ENCODE measurements at regions not wholly inside any gene's neighbourhood (a gene's known extent, or its start where the extent isn't known, plus 50 kb on each side); places are given as distances from the start of the nearest gene placed in this dataset.
A peak's percentile ranks its signal among the peaks of the same experiment; 100 is the strongest.

- CTCF ChIA-PET (ENCODE audit: low intra/inter-chr PET ratio, low total read pairs) = no interaction called here
- H3K27ac ChIP-seq (ENCODE audit: extremely low read length, insufficient read depth, low read length) = no peak overlapping the region
- no peaks in the 10 kb centered on the region for H4K20me1 ChIP-seq (ENCODE audit: insufficient read depth, low read length)
- no peaks in the 10 kb centered on the region for H3K9me3 ChIP-seq (ENCODE audit: low read length)
- DNase-seq (ENCODE audit: low spot score) (no peak), FAIRE-seq (no peak), ATAC-seq (no peak)
- in situ Hi-C loops (cut with HindIII; ENCODE audit: extremely low pct_ligation_motif_present, low pct_unique_long_range_greater_than_20kb) = loop anchor here (25.0 kb wide), 2 partner anchors 801 to 951 kb away; partner anchors contain the start of gene MEIS1
- peaks cover 5% of the 10 kb centered on the region; the same call in 1 of the 2 replicates for H3K4me1 ChIP-seq (ENCODE audit: insufficient read depth, low read length)
- no peak overlapping the region for H3K4me3 ChIP-seq (replicated peaks in 1 of 3; ENCODE audit: insufficient read depth in 1 of 3, low read depth in 2 of 3, low read length in 3 of 3)
- BruUV-seq (replicated peaks) = no TSS peak
- TF ChIP-seq ATAD3A (CRISPR knock-in tag; IDR thresholded peaks at IDR 0.05) = no peak
- 0 out of 2 replicates have a peak, but pooled peaks have one; percentile 8 for TF ChIP-seq NFE2L2 (IDR thresholded peaks at IDR 0.05; ENCODE audit: low read length)
- 1% methylated on average over 2 of the region's 2 CpGs for WGBS (ENCODE audit: low lambda C conversion rate)
- H3K36me3 ChIP-seq (replicated peaks in 1 of 2; ENCODE audit: control insufficient read depth in 1 of 2, insufficient read depth in 2 of 2, low read length in 2 of 2) = no peaks in the 10 kb centered on the region
- POLR2A ChIA-PET = no interaction called here
- no peak overlapping the region for H2AFZ ChIP-seq (ENCODE audit: low read length)
- no peaks in the 10 kb centered on the region for H3K79me2 ChIP-seq (ENCODE audit: insufficient read depth, low read length)
- H3K9ac ChIP-seq (ENCODE audit: insufficient read depth, low read depth, low read length) = no peak overlapping the region
- H3K27me3 ChIP-seq (ENCODE audit: control insufficient read depth in 1 of 2, insufficient read depth in 2 of 2, low read length in 2 of 2) = peaks cover 0 to 16% of the 10 kb centered on the region in 2 experiments; a peak in 2 of 5 replicates
- H3K4me2 ChIP-seq (ENCODE audit: low read depth, low read length) = no peak overlapping the region
- intact Hi-C loops (cut with micrococcal nuclease; ENCODE audit: unreplicated experiment) = no loop called here
These were observed 203.6 kb upstream of the SPRED2 start for GRCh38 chr2:65636024-65636423.

GRCh38 chr2:65634304-65634703 is 201.9 kb upstream of the SPRED2 start:
- in situ Hi-C loops (cut with HindIII; ENCODE audit: extremely low pct_ligation_motif_present, low pct_unique_long_range_greater_than_20kb) = loop anchor here (25.0 kb wide), 2 partner anchors 803 to 953 kb away; partner anchors contain the start of gene MEIS1
- TF ChIP-seq ZNF598 (CRISPR knock-in tag; IDR thresholded peaks at IDR 0.05; ENCODE audit: borderline replicate concordance) (no peak), CCDC6 (CRISPR knock-in tag; IDR thresholded peaks at IDR 0.05) (no peak), ZNF709 (CRISPR knock-in tag; IDR thresholded peaks at IDR 0.05) (no peak), TP53 (CRISPR knock-in tag; conservative IDR thresholded peaks at IDR 0.05) (no peak), ZNF563 (CRISPR knock-in tag; IDR thresholded peaks at IDR 0.05) (no peak), ATF3 (CRISPR knock-in tag; IDR thresholded peaks at IDR 0.05) (no peak)
- CTCF ChIA-PET (ENCODE audit: low intra/inter-chr PET ratio, low total read pairs) = no interaction called here

More at GRCh38 chr2:65634304-65634703, 201.9 kb upstream of the SPRED2 start:
- no peak for FAIRE-seq
- POLR2A ChIA-PET = no interaction called here
- intact Hi-C loops (cut with micrococcal nuclease; ENCODE audit: unreplicated experiment) = no loop called here
- Histone ChIP-seq H3K4me3 (replicated peaks in 1 of 3; ENCODE audit: insufficient read depth in 1 of 3, low read depth in 2 of 3, low read length in 3 of 3) (no peak overlapping the region), H3K27me3 (ENCODE audit: control insufficient read depth in 1 of 2, insufficient read depth in 2 of 2, low read length in 2 of 2) (peaks cover 0 to 11% of the 10 kb centered on the region in 2 experiments; a peak in 2 of 5 replicates), H3K79me2 (ENCODE audit: insufficient read depth, low read length) (no peaks in the 10 kb centered on the region), H4K20me1 (ENCODE audit: insufficient read depth, low read length) (no peaks in the 10 kb centered on the region), H3K4me2 (ENCODE audit: low read depth, low read length) (no peak overlapping the region), H2AFZ (ENCODE audit: low read length) (no peak overlapping the region), H3K9ac (ENCODE audit: insufficient read depth, low read depth, low read length) (no peak overlapping the region), H3K27ac (ENCODE audit: extremely low read length, insufficient read depth, low read length) (no peak overlapping the region), H3K36me3 (replicated peaks in 1 of 2; ENCODE audit: control insufficient read depth in 1 of 2, insufficient read depth in 2 of 2, low read length in 2 of 2) (no peaks in the 10 kb centered on the region), H3K4me1 (ENCODE audit: insufficient read depth, low read length) (no peaks in the 10 kb centered on the region), H3K9me3 (ENCODE audit: low read length) (no peaks in the 10 kb centered on the region)
- no peak for ATAC-seq
- BruUV-seq (replicated peaks) = no TSS peak
- WGBS (ENCODE audit: low lambda C conversion rate) = 39% methylated on average over 4 of the region's 4 CpGs
- no peak for DNase-seq (ENCODE audit: low spot score)
